Effector memory CD8-positive, alpha-beta T cell (primary cell): ENCODE measurements at regions not wholly inside any gene's neighbourhood (a gene's known extent, or its start where the extent isn't known, plus 50 kb on each side); places are given as distances from the start of the nearest gene placed in this dataset.

ENCODE experiments used
- ATAC-seq: fragments of 150-1000 bp; cut with Tn5 transposase; replicated peaks from 2 replicates; pipeline ENCODE4 v1.10.0; 2021; ENCODE audit warnings: mild to moderate bottlenecking, moderate library complexity
- DNase-seq, 3 experiments: peaks; one replicate each; pipeline ENCODE4 v3.0.0; 2021
- H3K27ac Mint-ChIP-seq, 2 donors: one replicate each; pipeline ENCODE4 v1.8.0; 2022; ENCODE audit warnings: mild to moderate bottlenecking in 2 of 2, mixed read lengths in 2 of 2, moderate library complexity in 2 of 2
- H3K27me3 Mint-ChIP-seq, 2 donors: one replicate each; pipeline ENCODE4 v1.8.0; 2022; ENCODE audit warnings: mixed read lengths in 2 of 2
- H3K36me3 Mint-ChIP-seq: one replicate; pipeline ENCODE4 v1.8.0; 2022; ENCODE audit warnings: mild to moderate bottlenecking, moderate library complexity, mixed read lengths; ENCODE audit not compliant: insufficient read depth
- H3K4me1 Mint-ChIP-seq, 2 donors: one replicate each; pipeline ENCODE4 v1.8.0; 2022; ENCODE audit warnings: low read depth in 2 of 2, mixed read lengths in 2 of 2
- H3K4me3 Mint-ChIP-seq, 2 donors: one replicate each; pipeline ENCODE4 v1.8.0; 2022; ENCODE audit warnings: mild to moderate bottlenecking in 2 of 2, mixed read lengths in 2 of 2, moderate library complexity in 2 of 2
- H3K9me3 Mint-ChIP-seq, 2 donors: one replicate each; pipeline ENCODE4 v1.8.0; 2022; ENCODE audit warnings: mixed read lengths in 2 of 2

DNA sequence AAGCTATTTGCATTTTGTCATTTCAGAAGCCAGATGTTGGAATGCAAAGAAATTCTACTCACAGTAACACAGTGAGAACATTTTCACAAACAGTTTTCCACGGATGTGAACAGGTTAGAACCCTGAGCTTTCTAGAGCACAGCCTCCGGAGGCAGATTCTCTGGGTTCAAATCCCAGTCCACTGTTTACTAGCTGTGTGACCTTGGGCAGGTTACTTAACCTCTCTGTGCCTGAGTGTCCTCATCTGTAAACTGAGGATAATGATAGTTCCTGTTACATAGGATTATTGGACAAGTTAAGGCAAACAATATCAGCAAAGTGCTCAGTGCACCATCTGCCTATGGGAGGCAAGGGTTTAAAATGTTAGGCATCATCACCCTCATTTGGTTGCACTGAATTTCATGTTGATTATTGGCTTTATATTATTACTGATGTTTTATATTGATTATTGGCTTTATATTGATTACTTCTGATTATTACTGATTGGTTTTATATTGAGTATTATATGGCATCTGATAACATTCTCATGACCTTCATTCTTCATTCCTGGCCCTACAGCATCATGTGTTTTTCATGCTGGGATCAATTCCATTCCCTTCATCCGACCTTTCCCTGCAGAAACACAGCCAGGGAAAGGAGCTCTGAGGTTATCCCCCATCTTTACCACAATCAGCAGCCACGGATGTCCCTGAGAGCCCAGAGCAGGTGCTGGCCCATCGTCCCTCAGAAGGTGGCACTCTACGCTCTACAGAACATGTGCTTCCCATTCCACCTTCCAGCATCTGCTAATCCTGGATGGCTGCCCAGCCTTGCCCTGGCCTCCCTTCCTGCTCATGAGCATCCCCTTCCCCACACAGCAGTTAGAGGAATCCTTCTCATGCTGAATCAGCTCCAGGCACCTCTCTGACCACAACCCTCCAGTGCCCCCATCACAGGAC, 283.1 kb downstream of the PREX1 start:
- no peaks in the 10 kb centered on the region for H3K9me3 Mint-ChIP-seq
- ATAC-seq: no peak

DNA sequence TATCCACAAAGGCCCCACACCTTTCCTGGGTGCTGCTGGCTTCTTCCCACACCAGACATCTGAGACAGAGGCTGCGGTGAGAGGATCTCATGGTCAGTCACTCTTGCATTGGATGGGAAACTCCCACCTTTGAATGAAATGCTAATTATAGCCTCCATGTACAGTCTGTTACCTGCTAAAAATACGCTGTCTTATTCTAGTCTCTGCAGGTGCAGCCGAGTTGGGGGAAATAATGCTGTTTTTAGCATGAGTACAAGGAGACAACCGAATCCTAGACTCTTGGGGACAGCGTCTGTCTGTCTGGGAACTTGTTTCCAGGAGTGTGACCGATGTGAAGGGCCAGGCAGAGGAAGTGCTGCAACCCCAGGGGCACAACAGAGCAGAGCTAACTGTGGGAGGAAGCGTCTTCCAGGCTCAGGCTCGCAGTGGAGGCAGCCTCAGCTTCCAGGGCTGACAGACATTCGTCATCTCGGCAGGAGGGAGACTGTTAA, 286.2 kb downstream of the PREX1 start:
- ATAC-seq: no peak
- peaks cover 0 to 1% of the 10 kb centered on the region in 2 donors for H3K4me1 Mint-ChIP-seq
- H3K9me3 Mint-ChIP-seq: no peaks in the 10 kb centered on the region
- H3K4me3 Mint-ChIP-seq: no peak overlapping the region
- no peak for DNase-seq
- no peaks in the 10 kb centered on the region for H3K36me3 Mint-ChIP-seq
- no peak overlapping the region for H3K27ac Mint-ChIP-seq
- H3K27me3 Mint-ChIP-seq: peaks cover 51 to 82% of the 10 kb centered on the region in 2 donors

More for the DNA sequence above, 283.1 kb downstream of the PREX1 start:
- no peak overlapping the region for H3K27ac Mint-ChIP-seq
- no peak for DNase-seq
- H3K4me1 Mint-ChIP-seq: peaks cover 0 to 1% of the 10 kb centered on the region in 2 donors
- H3K27me3 Mint-ChIP-seq: peaks cover 48 to 77% of the 10 kb centered on the region in 2 donors
- H3K4me3 Mint-ChIP-seq: no peak overlapping the region
- no peaks in the 10 kb centered on the region for H3K36me3 Mint-ChIP-seq

DNA sequence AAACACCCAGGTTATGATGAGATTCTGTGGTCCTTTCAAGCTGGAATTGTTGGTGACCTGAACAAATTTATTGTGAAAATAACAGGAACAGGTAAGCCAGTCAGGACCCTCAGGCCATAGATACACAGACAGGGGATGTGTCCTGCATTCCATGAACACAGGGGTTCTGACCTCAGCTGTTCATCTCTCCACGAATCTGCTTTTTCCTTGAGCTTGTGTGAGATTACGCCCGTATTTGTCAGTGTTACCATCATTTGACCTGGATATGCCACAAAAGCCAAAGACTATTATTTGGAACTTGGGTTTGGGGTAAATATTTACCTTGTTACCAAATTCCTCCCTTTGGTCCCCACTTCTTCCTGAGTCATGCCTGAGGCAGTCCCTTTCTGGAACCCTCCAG, 288.9 kb downstream of the PREX1 start:
- Mint-ChIP-seq H3K4me3 (no peak overlapping the region), H3K9me3 (no peaks in the 10 kb centered on the region), H3K27ac (no peak overlapping the region), H3K27me3 (peaks cover 43 to 73% of the 10 kb centered on the region in 2 donors), H3K36me3 (no peaks in the 10 kb centered on the region), H3K4me1 (peaks cover 0 to 1% of the 10 kb centered on the region in 2 donors)
- DNase-seq (no peak), ATAC-seq (no peak)

DNA sequence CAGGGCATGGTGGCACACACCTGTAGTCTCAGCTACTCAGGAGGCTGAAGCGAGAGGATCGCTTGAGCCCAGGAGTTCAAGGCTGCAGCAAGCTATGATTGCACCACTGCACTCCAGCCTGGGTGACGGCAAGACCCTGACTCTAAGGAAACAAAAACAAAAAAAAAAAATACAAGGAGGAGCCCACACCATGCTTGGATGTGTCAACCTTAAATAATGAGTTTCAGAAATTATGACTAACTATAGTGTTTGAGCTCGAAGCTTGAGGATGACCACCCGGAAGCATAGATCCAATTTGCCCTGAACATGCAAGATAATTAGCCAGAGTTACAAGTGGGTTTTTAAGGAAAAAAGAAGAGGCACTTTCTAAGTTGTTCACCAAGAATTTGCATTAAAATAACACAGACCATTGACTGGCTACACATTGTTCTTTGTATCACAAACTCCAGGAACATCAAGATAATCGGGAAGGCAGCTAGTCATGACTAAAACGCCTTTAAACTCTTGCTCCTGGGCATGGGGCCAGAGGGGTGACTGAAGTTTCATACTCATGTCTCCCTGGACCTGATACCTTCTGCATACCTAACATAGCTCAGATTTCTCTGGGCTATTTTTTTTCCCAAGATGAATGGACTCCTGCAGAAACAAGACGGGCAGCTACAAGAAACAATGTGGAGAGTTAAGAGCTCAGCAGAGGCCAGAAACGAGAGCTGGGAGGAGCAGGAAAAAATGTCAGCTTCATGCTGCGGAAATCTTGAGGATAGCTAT, 289.6 kb downstream of the PREX1 start:
- Mint-ChIP-seq H3K27ac (no peak overlapping the region), H3K4me3 (no peak overlapping the region), H3K4me1 (peaks cover 0 to 1% of the 10 kb centered on the region in 2 donors), H3K27me3 (peaks cover 42 to 73% of the 10 kb centered on the region in 2 donors), H3K9me3 (no peaks in the 10 kb centered on the region), H3K36me3 (no peaks in the 10 kb centered on the region)
- no peak for DNase-seq
- no peak for ATAC-seq

DNA sequence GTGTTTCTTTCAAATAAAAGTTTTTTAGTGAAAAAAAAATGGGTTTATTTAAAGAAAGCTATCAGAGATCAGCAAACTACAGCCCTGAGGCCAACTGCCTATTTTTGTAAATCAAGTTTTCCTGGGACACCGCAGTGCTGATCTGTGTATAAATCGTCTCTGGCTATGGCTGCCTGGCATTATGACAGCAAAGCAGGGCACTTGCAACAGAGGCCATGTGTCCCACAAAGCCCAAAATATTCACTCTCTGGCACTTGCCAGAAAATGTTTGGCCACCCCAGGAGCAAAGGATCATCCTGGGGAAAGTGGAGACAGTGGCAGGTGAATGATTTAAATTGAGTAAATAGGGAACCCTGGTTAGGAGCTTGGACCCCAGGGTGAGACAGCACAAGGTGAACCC, 291.6 kb downstream of the PREX1 start:
- Mint-ChIP-seq H3K4me1 (no peaks in the 10 kb centered on the region), H3K36me3 (no peaks in the 10 kb centered on the region), H3K4me3 (no peak overlapping the region), H3K27me3 (peaks cover 28 to 57% of the 10 kb centered on the region in 2 donors), H3K9me3 (no peaks in the 10 kb centered on the region), H3K27ac (no peak overlapping the region)
- ATAC-seq (no peak), DNase-seq (no peak)

DNA sequence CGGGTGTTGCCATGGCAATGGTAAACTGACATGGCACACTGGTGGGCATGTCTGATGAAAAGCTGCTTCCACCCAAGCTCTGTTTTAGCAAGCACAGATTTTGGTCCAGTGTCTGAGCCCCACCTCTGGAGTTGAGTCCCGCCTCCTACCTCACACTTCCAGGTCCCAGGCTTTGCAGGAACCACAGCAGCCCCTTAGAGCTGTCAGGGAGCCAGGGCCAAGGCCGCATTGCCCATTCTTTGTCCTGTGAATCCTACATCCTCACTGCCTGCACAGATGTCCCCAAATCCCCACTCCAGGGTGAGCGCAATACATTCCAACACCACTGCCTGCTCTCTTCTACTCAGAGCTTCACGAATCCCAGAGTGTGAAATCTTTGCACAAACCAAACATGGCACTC, 292.2 kb downstream of the PREX1 start:
- ATAC-seq (no peak), DNase-seq (no peak)
- no peaks in the 10 kb centered on the region for H3K4me1 Mint-ChIP-seq
- H3K4me3 Mint-ChIP-seq: no peak overlapping the region
- no peak overlapping the region for H3K27ac Mint-ChIP-seq
- H3K9me3 Mint-ChIP-seq: no peaks in the 10 kb centered on the region
- peaks cover 31 to 57% of the 10 kb centered on the region in 2 donors for H3K27me3 Mint-ChIP-seq
- H3K36me3 Mint-ChIP-seq: no peaks in the 10 kb centered on the region

DNA sequence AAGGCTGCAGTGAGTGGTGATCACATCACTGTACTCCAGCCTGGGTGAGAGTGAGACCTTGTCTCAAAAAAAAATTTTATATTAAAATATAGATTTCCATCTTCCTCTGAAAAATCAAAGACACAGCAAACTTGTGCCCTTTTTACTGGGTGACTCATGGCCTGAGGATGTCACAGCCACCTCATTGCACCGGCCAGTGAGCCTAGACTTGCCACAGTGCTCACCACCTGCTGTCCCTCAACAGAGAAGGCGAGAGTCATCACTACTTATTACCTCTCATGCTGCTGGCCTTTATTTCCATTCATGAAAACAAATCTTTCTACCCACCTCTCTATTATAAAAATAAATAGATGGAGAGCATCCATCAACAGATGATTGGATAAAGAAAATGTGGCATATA, 295.8 kb downstream of the PREX1 start:
- Mint-ChIP-seq H3K4me1 (no peaks in the 10 kb centered on the region), H3K27me3 (peaks cover 42 to 64% of the 10 kb centered on the region in 2 donors), H3K9me3 (no peaks in the 10 kb centered on the region), H3K4me3 (no peak overlapping the region), H3K27ac (no peak overlapping the region), H3K36me3 (no peaks in the 10 kb centered on the region)
- ATAC-seq: no peak
- DNase-seq: no peak

DNA sequence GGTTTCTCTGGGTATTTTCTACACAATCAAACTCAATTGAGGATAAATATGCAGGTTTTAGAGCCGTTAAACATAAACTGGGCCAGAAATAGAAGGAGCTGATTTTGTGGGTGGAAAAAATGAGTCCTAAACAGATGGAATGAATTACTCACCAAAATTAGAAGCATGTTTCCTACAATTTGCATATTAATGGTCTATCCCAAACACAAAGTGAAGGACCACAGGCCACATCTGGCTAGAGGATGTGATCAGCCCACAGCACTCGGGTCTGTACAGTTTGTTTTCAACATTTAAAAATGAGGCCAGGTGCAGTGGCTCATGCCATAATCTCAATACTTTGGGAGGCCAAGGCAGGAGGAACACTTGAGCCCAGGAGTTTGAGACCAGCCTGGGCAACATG, 296.3 kb downstream of the PREX1 start:
- Mint-ChIP-seq H3K27ac (no peak overlapping the region), H3K36me3 (no peaks in the 10 kb centered on the region), H3K4me3 (no peak overlapping the region), H3K9me3 (no peaks in the 10 kb centered on the region), H3K27me3 (peaks cover 43 to 64% of the 10 kb centered on the region in 2 donors), H3K4me1 (no peaks in the 10 kb centered on the region)
- ATAC-seq: no peak
- no peak for DNase-seq

DNA sequence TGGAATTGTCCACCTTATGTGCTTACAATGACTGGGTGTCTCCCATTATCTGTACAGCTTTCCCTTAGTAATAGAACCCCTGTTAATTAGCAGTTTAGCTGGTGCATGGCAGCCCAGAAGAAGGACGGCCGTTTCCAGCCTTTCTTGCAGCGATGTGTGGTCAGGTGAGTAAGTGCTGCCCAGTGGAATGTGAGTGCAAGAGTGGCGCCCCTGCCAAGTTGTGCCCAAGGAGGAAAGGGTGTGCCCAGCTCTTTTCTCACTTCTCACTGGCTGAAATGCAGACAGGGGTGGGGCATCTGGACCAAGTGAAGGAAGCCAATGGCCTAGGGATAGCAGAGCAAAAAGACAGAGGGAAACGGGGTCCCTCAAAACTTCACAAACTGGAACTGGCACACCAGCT, 296.8 kb downstream of the PREX1 start:
- DNase-seq: no peak

DNA sequence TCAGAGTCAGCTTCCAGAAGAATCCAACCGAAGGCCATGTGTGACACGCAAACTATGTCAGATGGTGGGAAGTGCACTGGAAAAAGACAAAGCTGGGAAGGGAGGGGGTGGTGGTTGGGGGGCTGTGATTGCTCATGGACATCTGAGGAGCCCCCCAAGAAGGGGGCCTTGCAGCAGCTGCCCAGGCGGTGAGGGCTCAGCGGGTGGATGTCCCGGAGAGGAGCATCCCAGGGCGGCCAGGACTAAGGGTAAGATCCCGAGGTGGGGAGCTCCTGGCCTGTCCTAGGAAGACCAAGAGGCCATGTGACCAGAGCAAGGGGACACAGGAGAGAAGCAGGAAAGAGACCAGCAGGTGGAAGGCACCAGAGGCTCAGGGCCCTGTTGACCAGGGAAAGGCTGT, 299.5 kb downstream of the PREX1 start:
- H3K4me1 Mint-ChIP-seq: no peaks in the 10 kb centered on the region
- DNase-seq: no peak
- H3K27ac Mint-ChIP-seq: no peak overlapping the region
- H3K36me3 Mint-ChIP-seq: no peaks in the 10 kb centered on the region
- H3K9me3 Mint-ChIP-seq: no peaks in the 10 kb centered on the region
- H3K27me3 Mint-ChIP-seq: peaks cover 39 to 71% of the 10 kb centered on the region in 2 donors
- ATAC-seq: no peak
- H3K4me3 Mint-ChIP-seq: no peak overlapping the region

More for the DNA sequence above, 296.8 kb downstream of the PREX1 start:
- no peaks in the 10 kb centered on the region for H3K9me3 Mint-ChIP-seq
- no peaks in the 10 kb centered on the region for H3K4me1 Mint-ChIP-seq
- ATAC-seq: no peak
- H3K27ac Mint-ChIP-seq: no peak overlapping the region
- H3K27me3 Mint-ChIP-seq: peaks cover 45 to 64% of the 10 kb centered on the region in 2 donors
- H3K4me3 Mint-ChIP-seq: no peak overlapping the region
- no peaks in the 10 kb centered on the region for H3K36me3 Mint-ChIP-seq

DNA sequence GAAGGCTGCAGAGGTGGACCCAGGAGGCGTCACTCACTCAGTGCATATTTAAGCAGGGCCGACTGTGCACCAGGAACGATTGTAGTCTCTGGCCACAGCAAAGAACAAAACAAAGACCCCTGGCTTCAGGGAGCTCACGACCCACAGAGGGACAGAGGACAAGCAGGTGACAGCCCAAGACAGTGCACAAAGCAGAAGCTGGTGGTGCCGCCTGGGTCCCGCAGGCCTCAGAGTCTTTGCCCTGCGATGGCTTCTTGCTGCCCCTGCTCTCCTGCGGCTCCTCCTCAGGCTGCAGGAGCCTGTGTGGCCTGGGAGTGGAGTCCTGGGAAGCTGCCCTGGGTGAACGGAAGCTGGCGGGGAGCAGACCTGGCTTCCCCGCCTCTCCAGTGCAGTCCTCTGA, 300.0 kb downstream of the PREX1 start:
- H3K4me3 Mint-ChIP-seq: no peak overlapping the region

DNA sequence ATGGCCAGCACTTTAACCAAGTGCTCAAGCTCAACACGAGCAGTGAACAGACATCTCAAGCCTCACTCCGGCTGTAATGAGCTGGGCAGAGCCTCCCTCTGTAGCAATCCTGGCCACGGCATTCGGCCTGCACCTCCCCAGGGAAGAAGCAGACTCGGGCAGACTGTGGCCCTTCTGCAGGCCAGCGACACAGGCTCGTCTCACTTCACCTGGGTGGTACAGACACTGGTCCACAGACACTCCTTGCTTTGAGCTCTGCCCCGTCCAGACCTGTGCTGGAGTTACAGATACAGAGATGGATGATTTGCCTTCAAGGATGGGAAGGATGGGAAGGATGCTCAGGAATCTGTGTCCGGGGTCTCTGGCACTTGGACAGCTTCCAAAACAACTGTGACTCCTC, 300.9 kb downstream of the PREX1 start:
- Mint-ChIP-seq H3K9me3 (no peaks in the 10 kb centered on the region), H3K27ac (no peak overlapping the region), H3K27me3 (peaks cover 42 to 72% of the 10 kb centered on the region in 2 donors), H3K36me3 (no peaks in the 10 kb centered on the region), H3K4me3 (no peak overlapping the region), H3K4me1 (peaks cover 0 to 3% of the 10 kb centered on the region in 2 donors)
- DNase-seq (no peak), ATAC-seq (no peak)

More for the DNA sequence above, 300.0 kb downstream of the PREX1 start:
- DNase-seq (no peak), ATAC-seq (no peak)
- peaks cover 0 to 3% of the 10 kb centered on the region in 2 donors for H3K4me1 Mint-ChIP-seq
- H3K27me3 Mint-ChIP-seq: peaks cover 42 to 71% of the 10 kb centered on the region in 2 donors
- no peak overlapping the region for H3K27ac Mint-ChIP-seq
- H3K9me3 Mint-ChIP-seq: no peaks in the 10 kb centered on the region
- no peaks in the 10 kb centered on the region for H3K36me3 Mint-ChIP-seq

DNA sequence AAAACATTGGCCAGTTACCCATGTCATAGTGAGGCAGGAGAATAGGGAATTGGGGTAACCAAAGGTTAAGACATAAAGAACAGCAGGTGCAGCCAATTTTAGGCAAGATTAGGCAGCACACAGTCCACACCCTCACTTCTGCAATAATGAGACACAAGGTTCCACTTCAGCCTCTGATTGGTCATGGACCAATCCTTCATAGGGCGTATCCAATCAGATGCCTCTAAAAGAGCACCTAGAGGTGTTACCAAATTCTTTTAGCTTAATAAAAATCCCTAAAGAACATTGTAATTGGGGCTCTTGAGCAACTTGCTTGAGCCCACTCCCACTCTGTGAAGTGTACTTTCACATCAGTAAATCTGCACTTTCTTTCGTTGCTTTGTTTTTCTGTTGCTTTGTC, 302.4 kb downstream of the PREX1 start:
- Mint-ChIP-seq H3K4me1 (peaks cover 0 to 3% of the 10 kb centered on the region in 2 donors), H3K36me3 (no peaks in the 10 kb centered on the region), H3K27ac (no peak overlapping the region), H3K9me3 (no peaks in the 10 kb centered on the region), H3K4me3 (no peak overlapping the region), H3K27me3 (peaks cover 39 to 77% of the 10 kb centered on the region in 2 donors)
- DNase-seq (no peak), ATAC-seq (no peak)
